Mammary epithelial cell (primary cell): ENCODE measurements at regions not wholly inside any gene's neighbourhood (a gene's known extent, or its start where the extent isn't known, plus 50 kb on each side); places are given as distances from the start of the nearest gene placed in this dataset.

Experiments
- EZH2 ChIP-seq: IDR thresholded peaks from 2 replicates; pipeline ENCODE4 v1.6.1; 2012; ENCODE audit warnings: low read length, inconsistent platforms, borderline replicate concordance
- TF ChIP-seq, protein P1 (sequence below), 2 donors: IDR thresholded peaks in 1 of 2; conservative IDR thresholded peaks in 1 of 2; 2 replicates each; pipeline ENCODE4 v1.5.1; 2011 to 2012; ENCODE audit warnings: inconsistent platforms in 2 of 2, low read length in 2 of 2, mild to moderate bottlenecking in 2 of 2, control low read depth in 1 of 2, low read depth in 1 of 2; ENCODE audit not compliant: insufficient read depth in 1 of 2; ENCODE audit errors: extremely low read depth in 1 of 2

DNA sequence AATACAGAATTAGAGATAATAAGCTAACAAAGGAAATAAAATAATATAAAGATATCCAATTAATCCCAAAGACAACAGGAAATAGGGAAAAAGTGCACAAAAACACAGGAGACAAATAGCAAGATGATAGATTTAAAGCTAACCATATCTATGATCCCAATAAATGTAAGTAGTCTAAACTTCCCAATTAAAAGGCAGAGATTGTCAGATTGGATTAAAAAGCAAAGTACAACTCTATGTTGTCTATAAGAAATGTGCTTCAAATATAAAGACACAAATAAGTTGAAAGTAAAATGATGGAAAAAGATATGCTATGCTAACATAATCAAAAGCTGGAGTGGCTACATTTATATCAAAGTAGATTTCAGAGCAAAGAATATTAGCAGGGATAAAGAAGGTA is 133.1 kb upstream of the ATP2B2 start:
- TF ChIP-seq, protein P1, sequence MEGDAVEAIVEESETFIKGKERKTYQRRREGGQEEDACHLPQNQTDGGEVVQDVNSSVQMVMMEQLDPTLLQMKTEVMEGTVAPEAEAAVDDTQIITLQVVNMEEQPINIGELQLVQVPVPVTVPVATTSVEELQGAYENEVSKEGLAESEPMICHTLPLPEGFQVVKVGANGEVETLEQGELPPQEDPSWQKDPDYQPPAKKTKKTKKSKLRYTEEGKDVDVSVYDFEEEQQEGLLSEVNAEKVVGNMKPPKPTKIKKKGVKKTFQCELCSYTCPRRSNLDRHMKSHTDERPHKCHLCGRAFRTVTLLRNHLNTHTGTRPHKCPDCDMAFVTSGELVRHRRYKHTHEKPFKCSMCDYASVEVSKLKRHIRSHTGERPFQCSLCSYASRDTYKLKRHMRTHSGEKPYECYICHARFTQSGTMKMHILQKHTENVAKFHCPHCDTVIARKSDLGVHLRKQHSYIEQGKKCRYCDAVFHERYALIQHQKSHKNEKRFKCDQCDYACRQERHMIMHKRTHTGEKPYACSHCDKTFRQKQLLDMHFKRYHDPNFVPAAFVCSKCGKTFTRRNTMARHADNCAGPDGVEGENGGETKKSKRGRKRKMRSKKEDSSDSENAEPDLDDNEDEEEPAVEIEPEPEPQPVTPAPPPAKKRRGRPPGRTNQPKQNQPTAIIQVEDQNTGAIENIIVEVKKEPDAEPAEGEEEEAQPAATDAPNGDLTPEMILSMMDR (conservative IDR thresholded peaks at IDR 0.05 in 1 of 2, IDR thresholded peaks at IDR 0.05 in 1 of 2; ENCODE audit: extremely low read depth in 1 of 2, insufficient read depth in 1 of 2, low read depth in 1 of 2, low read length in 2 of 2) = no peak
- no peak for TF ChIP-seq EZH2
